Smooth muscle cell (in vitro differentiated cells): ENCODE measurements at regions not wholly inside any gene's neighbourhood (a gene's known extent, or its start where the extent isn't known, plus 50 kb on each side); places are given as distances from the start of the nearest gene placed in this dataset.
A peak's percentile ranks its signal among the peaks of the same experiment; 100 is the strongest.

Experiments used
- DNase-seq: peaks from one replicate; lab custom pipeline; 2025; ENCODE audit not compliant: unreplicated experiment; lab: John Stamatoyannopoulos, UW
- H2AFZ ChIP-seq: fragments of 200-600 bp; sonication (generic); 2 replicates; pipeline ENCODE4 v1.6.0; 2016; ENCODE audit warnings: antibody characterized with exemption, low read depth, mild to moderate bottlenecking
- H3F3A ChIP-seq: fragments of 200-600 bp; sonication (generic); 2 replicates; pipeline ENCODE4 v1.6.0; 2017; ENCODE audit warnings: antibody characterized with exemption, low read depth
- H3K27ac ChIP-seq: fragments of 200-600 bp; sonication (generic); 2 replicates; pipeline ENCODE4 v1.5.1; 2016; ENCODE audit warnings: low read depth, mild to moderate bottlenecking
- H3K27me3 ChIP-seq: fragments of 200-600 bp; sonication (generic); 2 replicates; pipeline ENCODE4 v1.6.1; 2016; ENCODE audit warnings: low read depth, mild to moderate bottlenecking
- H3K36me3 ChIP-seq: fragments of 200-600 bp; sonication (generic); 2 replicates; pipeline ENCODE4 v1.5.1; 2016; ENCODE audit warnings: low read depth
- H3K4me1 ChIP-seq: fragments of 200-600 bp; sonication (generic); 2 replicates; pipeline ENCODE4 v1.5.1; 2016; ENCODE audit warnings: low read depth
- H3K4me2 ChIP-seq: fragments of 200-600 bp; sonication (generic); 2 replicates; pipeline ENCODE4 v1.6.0; 2016; ENCODE audit warnings: mild to moderate bottlenecking
- H3K4me3 ChIP-seq: fragments of 200-600 bp; sonication (generic); 2 replicates; pipeline ENCODE4 v1.5.1; 2016; ENCODE audit warnings: mild to moderate bottlenecking
- H3K79me2 ChIP-seq: fragments of 200-600 bp; sonication (generic); 2 replicates; pipeline ENCODE4 v1.6.0; 2016; ENCODE audit warnings: low read depth, mild to moderate bottlenecking
- H3K9ac ChIP-seq: fragments of 200-600 bp; sonication (generic); 2 replicates; pipeline ENCODE4 v1.6.0; 2016; ENCODE audit warnings: low read depth
- H3K9me3 ChIP-seq: fragments of 200-600 bp; sonication (generic); replicated peaks from 2 replicates; pipeline ENCODE4 v1.5.1; 2016; ENCODE audit warnings: low read depth
- H4K20me1 ChIP-seq: fragments of 200-600 bp; sonication (generic); 2 replicates; pipeline ENCODE4 v1.6.0; 2016; ENCODE audit warnings: low read depth
- CTCF ChIP-seq: fragments of 200-600 bp; sonication (generic); IDR thresholded peaks from 2 replicates; pipeline ENCODE4 v1.5.1; 2017; ENCODE audit warnings: borderline replicate concordance, mild to moderate bottlenecking, antibody characterized with exemption; ENCODE audit not compliant: insufficient read depth, poor library complexity, severe bottlenecking
- WGBS: methylation state at CpG from one replicate; pipeline ENCODE4 v1.1.7; 2016; ENCODE audit warnings: low lambda C conversion rate; 5-methylcytosine and 5-hydroxymethylcytosine counted together

GRCh38 chr13:73740666-73741065 is 393.5 kb downstream of the KLF12 start:
- Histone ChIP-seq H3K9me3 (no peaks in the 10 kb centered on the region), H3K36me3 (no peaks in the 10 kb centered on the region), H2AFZ (peak overlapping the region; percentile 3), H3K79me2 (no peaks in the 10 kb centered on the region), H3K27me3 (no peaks in the 10 kb centered on the region), H3F3A (no peaks in the 10 kb centered on the region), H3K27ac (no peak overlapping the region), H3K4me1 (peaks cover 14% of the 10 kb centered on the region), H3K9ac (no peak overlapping the region), H4K20me1 (no peaks in the 10 kb centered on the region), H3K4me3 (no peak overlapping the region), H3K4me2 (peak overlapping the region; percentile 69)
- DNase-seq = no peak
- 42% methylated on average over 5 of the region's 5 CpGs for WGBS
- no peak for TF ChIP-seq CTCF

- 94% methylated on average over 1 of the region's 1 CpG for WGBS
- H3K4me1 ChIP-seq = peaks cover 14% of the 10 kb centered on the region
- H2AFZ ChIP-seq = no peak overlapping the region
Measured at GRCh38 chr13:73739394-73739793, 394.8 kb downstream of the KLF12 start.

GRCh38 chr13:73738626-73739025 is 395.6 kb downstream of the KLF12 start:
- no peak for DNase-seq
- no peaks in the 10 kb centered on the region for H3K79me2 ChIP-seq
- H3K9ac ChIP-seq = no peak overlapping the region
- no peak for TF ChIP-seq CTCF
- H3K4me2 ChIP-seq = no peak overlapping the region
- H3K9me3 ChIP-seq = no peaks in the 10 kb centered on the region
- peaks cover 14% of the 10 kb centered on the region for H3K4me1 ChIP-seq
- 84% methylated on average over 5 of the region's 5 CpGs for WGBS
- no peaks in the 10 kb centered on the region for H3K36me3 ChIP-seq
- no peaks in the 10 kb centered on the region for H4K20me1 ChIP-seq
- no peak overlapping the region for H2AFZ ChIP-seq
- H3K4me3 ChIP-seq = no peak overlapping the region
- no peak overlapping the region for H3K27ac ChIP-seq
- no peaks in the 10 kb centered on the region for H3F3A ChIP-seq
- no peaks in the 10 kb centered on the region for H3K27me3 ChIP-seq

More at GRCh38 chr13:73739394-73739793, 394.8 kb downstream of the KLF12 start:
- no peaks in the 10 kb centered on the region for H3K9me3 ChIP-seq
- no peak overlapping the region for H3K27ac ChIP-seq
- no peaks in the 10 kb centered on the region for H3K36me3 ChIP-seq
- H3K4me3 ChIP-seq = no peak overlapping the region
- H3K9ac ChIP-seq = no peak overlapping the region
- no peaks in the 10 kb centered on the region for H3K27me3 ChIP-seq
- no peak for DNase-seq
- no peaks in the 10 kb centered on the region for H3K79me2 ChIP-seq
- no peaks in the 10 kb centered on the region for H3F3A ChIP-seq
- no peak for TF ChIP-seq CTCF
- H4K20me1 ChIP-seq = no peaks in the 10 kb centered on the region
- no peak overlapping the region for H3K4me2 ChIP-seq

- Histone ChIP-seq H3K27me3 (no peaks in the 10 kb centered on the region), H3K36me3 (no peaks in the 10 kb centered on the region), H3K9ac (no peak overlapping the region), H3K4me1 (peaks cover 14% of the 10 kb centered on the region), H2AFZ (no peak overlapping the region), H3K9me3 (no peaks in the 10 kb centered on the region), H3K79me2 (no peaks in the 10 kb centered on the region), H3K4me2 (no peak overlapping the region), H3K27ac (no peak overlapping the region), H3F3A (no peaks in the 10 kb centered on the region), H4K20me1 (no peaks in the 10 kb centered on the region), H3K4me3 (no peak overlapping the region)
- no peak for DNase-seq
- 95% methylated on average over 2 of the region's 2 CpGs for WGBS
- no peak for TF ChIP-seq CTCF
Measured at GRCh38 chr13:73737214-73737613, 397.0 kb downstream of the KLF12 start.
